C1 segment of cervical spinal cord (tissue), 14 donors: ENCODE measurements at regions not wholly inside any gene's neighbourhood (a gene's known extent, or its start where the extent isn't known, plus 50 kb on each side); places are given as distances from the start of the nearest gene placed in this dataset.
"Not testable (repeated sequence)": the region's sequence is repeated elsewhere in the genome, so short reads cannot be mapped to it uniquely, and the experiment has no call there.

Experiments used
- DNase-seq, 14 donors: peaks; one replicate each; lab custom pipeline; 2025; lab: John Stamatoyannopoulos, UW

GRCh38 chr16:16877061-16877460 is 498.1 kb downstream of the NPIPA7 start:
- no peak for DNase-seq

- no peak for DNase-seq
Observed at GRCh38 chr16:16879567-16880251, 500.8 kb downstream of the NPIPA7 start.

DNA sequence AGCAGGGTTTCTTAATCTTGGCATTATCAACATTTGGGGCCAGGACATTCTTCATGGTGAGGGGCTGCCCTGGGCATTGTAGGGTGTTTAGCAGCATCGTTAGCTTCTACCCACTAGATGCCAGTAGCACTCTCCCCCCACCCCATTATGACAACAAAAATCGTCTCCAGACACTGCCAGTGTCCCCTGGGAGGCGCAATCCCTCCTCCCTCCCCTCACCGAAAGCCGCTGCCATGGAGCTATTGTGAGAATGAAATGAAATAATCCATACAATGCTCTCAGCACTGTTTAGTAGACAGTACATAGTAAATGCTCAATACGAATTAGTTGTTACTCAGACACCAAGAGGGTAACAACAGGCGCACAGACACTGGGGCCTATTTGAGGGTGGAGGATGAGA is 502.9 kb downstream of the NPIPA7 start:
- no peak for DNase-seq

DNA sequence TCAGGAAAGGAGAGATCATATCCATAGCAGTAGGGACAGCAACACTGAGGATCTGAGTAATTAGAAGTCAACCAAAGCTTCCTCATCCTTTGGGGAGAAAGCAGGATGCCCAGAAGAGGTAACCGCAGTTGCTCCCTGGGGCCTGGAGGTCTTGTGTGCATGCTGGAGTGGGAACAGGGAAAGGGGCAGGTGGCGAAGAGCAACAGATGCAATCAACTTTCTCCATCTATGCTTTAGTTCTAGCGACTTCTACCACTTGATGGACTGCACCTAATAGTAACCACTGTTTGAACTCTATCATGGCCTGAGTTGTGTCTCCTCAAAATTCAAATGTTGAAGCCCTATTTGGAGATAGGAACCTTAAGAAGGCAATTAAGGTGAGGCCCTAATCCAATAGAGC is 503.8 kb downstream of the NPIPA7 start:
- no peak for DNase-seq

DNA sequence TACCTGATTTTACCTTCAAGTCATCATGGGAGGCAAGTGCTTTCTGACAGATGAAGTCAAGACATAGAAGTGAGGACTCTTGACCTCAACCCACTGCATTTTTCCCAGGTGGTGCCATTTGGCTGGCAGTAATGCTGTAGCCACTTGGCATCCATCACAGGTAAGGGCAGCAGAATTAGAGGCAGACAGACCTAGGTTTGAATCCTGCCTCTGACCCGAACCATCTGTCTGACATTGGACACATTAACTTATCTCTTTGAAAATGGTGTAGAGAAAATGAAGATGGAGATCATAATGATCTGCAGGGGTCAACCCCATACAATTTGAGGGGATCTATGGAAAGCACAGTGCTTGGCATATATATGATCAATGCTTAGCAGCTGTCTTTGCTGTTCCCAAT is 505.5 kb downstream of the NPIPA7 start:
- DNase-seq = no peak

- no peak for DNase-seq
Observed at GRCh38 chr16:16887193-16887592, 508.3 kb downstream of the NPIPA7 start.

- DNase-seq = no peak
Observed at GRCh38 chr16:16890964-16891363, 512.0 kb downstream of the NPIPA7 start.

GRCh38 chr16:16904601-16905000 is 525.7 kb downstream of the NPIPA7 start:
- DNase-seq = no peak

DNA sequence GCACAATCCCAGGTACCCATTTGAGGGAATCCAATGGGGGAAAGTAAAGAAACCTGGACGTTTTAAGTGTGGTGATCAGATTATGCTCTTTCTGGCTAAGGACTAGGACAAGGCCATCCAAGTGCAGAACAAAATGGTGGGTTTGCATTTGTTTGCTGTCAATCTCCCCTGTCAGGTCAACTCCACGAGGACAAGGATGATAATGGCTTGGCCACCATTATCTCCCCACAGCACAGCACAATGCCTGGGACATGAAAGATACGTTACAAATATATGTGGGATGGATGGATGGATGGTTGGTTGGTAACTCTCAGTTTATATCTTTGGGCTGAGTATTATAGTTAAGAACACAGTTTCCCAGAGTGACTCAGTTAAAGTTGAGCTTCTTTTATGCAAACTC is 526.9 kb downstream of the NPIPA7 start:
- no peak for DNase-seq

DNA sequence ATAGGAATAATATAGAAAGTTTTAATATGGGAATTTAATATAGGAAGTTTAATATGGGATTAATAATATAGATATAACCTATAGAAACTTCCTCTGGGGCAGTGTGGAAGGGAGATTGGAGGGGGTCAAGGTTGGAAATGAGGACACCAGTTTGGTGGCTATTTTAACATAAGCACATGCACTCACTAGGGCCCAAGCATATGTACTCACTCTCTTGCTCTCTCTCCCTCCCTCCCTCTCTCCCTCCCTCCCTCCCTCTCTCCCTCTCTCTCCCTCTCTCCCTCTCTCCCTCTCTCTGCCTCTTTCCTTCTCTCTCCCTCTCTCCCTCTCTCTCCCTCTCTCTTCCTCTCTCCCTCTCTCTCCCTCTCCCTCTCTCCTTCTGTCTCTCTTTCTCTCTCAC is 528.1 kb downstream of the NPIPA7 start:
- no peak for DNase-seq

DNA sequence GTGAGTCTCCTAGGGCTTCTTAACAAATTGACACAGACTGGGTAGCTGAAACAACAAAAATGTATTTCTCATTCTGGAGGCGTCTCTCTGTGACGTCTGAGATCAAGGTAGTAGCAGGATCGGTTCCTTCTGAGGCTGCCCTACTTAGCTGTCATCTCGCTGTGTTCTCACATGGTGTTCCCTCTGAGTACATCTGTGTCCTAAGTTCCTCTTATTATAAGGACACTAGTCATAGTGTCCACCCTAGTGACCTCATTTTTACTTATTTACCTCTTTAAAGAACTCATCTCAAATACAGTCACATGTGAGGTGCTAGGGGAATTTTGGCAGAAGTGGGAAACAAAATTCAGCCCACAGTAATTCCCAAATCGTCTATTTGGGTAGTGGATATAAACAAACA is 529.1 kb downstream of the NPIPA7 start:
- no peak for DNase-seq

DNA sequence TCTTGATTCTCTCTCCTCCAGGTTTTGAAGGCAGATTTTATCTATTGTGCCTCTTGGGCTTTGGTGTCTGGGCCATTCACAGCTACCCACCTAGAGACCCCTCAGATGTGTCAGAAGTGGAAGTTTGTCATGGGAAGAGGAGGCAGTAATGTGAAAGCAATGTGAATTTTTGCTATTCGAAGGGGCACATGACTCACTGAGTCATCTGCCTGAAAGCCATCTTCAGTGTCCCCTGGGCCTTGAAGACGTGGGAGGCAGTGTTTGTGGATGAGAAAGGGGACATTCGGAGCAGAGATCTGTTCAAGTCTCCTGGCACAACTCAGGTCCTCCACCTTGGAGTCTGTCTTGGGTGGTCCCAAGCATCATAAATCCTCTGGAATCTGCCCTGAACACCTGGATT is 530.2 kb downstream of the NPIPA7 start:
- DNase-seq = no peak

- no peak for DNase-seq
Observed at GRCh38 chr16:16910666-16911065, 531.7 kb downstream of the NPIPA7 start.

- DNase-seq = no peak
Observed at GRCh38 chr16:16915771-16916170, 536.8 kb downstream of the NPIPA7 start.

GRCh38 chr16:16917191-16917785 is 538.3 kb downstream of the NPIPA7 start:
- DNase-seq = no peak

- no peak for DNase-seq
Observed at GRCh38 chr16:16923479-16923878, 544.5 kb downstream of the NPIPA7 start.

GRCh38 chr16:16924613-16925012 is 545.7 kb downstream of the NPIPA7 start:
- no peak for DNase-seq

DNA sequence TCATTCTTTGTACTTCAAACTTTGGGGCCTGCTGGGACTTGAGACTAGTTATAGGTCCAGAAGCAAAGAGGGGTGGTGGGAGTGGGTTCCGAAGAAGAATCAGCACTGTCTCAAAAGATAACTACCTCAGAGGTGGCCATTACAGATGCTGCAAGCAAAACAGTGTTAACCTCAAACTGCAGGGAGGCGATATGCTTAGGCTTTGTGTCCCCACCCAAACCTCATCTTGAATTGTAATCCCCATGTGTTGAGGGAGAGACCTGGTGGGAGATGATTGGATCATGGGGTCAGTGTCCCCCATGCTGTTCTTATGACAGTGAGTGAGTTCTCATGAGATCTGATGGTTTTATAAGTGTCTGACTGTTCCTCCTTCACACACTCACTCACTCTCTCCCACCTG is 545.3 kb downstream of the XYLT1 start:
- DNase-seq = no peak

- DNase-seq = no peak
Observed at GRCh38 chr16:16928532-16929109, 542.1 kb downstream of the XYLT1 start.

DNA sequence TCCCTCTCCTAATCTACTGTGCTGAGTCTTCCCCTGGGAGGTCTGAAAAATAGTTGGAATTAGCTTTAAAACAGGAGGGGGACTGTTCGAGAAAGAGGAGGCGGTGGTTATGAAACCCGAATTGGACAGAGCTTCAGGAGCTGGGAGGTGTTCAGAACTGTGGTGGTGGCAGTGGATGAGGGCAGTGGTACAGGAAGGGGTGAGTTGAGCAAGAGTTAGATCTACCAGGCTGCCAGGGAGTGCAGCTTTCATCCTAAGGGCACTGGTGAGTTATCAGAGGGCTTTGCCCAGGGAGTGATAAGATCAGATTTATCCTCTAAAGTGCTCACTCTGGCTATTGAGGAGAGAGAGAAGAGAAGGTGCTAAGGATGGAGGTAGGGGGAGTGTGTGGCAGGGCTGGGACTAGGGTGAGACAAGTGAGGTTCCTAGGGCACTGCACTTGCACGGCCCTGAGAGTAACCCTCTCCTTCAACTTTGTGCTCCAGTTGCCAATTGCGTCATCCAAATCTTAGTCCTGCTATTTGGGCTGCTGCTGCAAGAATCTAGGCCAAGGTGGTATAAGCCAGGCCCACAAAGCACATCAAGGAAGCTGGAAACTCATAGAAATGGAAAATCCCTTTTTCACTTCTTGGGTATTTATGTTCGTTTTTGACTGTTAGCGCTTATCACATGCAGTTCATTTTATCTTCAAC is 540.3 kb downstream of the XYLT1 start:
- DNase-seq = no peak

GRCh38 chr16:16933861-16934260 is 536.9 kb downstream of the XYLT1 start:
- DNase-seq = no peak

DNA sequence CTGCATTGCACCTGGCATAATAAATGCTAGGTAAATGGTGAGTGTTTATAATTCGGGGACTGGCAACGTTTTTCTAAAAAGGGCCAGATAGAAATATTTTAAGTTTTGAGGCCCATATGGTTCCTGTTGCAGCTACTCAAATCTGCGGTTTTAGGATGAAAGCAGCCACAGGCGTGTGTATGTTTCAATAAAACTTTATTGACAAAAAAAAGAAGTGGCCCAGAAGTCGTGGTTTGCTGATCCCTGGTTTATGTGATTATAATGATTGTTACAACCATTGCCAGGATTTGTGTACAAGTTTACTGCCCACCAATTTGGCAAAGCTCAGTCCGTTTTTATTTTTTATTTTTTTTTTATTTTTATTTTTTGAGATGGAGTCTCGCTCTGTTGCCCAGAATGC is 536.1 kb downstream of the XYLT1 start:
- DNase-seq = no peak

DNA sequence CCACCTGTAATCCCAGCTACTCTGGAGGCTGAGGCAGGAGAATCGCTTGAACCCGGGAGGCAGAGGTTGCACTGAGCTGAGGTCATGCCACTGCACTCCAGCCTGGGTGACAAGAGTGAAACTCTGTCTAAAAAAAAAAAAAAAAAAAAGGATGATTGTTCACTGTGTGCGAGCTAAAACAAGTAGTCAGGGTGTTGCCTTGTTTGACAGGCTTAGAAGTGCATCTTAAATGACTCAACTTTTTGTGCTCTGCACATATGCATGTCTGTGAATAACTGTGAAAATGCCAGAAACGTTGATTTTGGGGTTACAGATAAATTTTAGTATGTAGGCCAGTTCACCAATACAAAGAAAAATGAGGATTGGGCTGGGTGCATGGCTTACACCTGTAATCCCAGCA is 534.9 kb downstream of the XYLT1 start:
- DNase-seq = not testable (repeated sequence)
